Mesenteric fat pad (tissue), 1 donor: ENCODE measurements at regions not wholly inside any gene's neighbourhood (a gene's known extent, or its start where the extent isn't known, plus 50 kb on each side); places are given as distances from the start of the nearest gene placed in this dataset.

Experiments
- DNase-seq: peaks from one replicate; pipeline ENCODE4 v3.0.0-alpha.2; 2020; ENCODE audit warnings: low spot score
- donor health status: DM: yes; HTN: yes; CAD: no.

DNA sequence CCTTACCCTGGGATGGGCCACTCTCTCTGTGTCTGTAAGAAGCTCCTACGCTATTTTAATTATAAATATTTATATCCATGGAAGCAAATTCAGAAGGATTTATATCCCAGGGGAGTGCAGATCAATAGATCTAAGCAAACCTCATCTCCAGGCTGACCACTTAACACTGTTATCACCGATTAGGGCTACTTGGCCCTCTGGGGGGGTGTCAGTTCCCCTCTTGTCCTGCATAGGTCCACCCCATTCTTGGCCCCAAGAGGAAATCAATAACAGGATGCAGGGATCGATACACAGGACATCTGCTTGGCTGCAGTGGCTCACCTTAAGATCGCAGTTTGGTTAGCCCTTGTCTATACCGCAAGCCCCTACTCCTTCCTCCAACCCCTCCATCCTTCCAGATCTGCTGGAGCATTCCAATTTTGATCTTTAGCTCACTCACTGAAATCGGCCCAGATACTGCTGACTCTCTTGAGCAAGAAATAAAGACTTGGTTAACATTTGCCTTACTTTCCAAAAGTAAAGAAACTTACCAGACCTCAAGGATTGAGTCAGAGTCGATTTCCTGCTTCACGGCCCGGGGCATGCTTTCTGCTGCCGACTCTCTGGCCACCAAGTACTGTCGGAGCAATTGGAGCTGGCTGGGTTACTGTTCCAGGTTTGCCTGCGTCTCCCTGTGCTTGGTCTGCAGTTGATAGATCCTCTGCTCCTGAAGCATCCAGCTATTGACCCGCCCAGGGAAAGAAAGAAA, 112.3 kb upstream of the PMFBP1 start:
- no peak for DNase-seq

DNA sequence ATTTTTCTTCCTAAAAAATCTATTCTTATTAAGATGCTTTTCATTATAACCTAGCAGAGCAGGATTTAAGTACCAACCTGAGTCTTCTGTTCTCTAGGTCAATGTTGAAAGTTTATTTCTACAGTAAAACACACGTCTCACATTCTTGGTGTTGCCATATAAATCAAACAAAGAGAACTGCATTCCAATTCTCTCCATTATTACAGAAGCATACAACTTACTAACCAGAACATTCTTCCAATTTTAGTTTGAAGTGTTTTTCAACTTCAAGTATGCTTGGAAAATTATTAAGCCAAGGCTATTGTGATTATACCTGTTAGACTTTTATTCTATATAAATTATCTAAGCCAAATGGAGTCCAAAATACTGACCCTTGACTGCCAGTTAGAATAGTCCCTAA, 110.4 kb upstream of the PMFBP1 start:
- no peak for DNase-seq

DNA sequence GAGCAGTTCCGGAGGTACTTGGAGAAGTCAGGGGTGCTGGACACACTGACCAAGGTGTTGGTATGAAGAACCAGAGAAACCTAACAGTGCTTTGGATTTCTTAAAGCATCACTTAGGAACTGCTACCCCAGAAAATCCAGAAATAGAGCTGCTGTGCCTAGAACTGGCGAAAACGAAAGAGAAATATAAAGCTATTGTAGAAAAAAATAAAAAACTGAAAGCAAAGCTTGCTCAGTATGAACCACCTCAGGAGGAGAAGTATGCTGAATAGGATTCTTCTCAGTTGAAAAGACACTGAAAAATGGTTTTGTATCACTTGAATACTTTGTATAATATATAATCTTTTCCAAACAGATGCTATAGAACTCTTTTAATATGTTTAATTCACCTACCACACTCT, 106.3 kb upstream of the PMFBP1 start:
- DNase-seq, result no peak

DNA sequence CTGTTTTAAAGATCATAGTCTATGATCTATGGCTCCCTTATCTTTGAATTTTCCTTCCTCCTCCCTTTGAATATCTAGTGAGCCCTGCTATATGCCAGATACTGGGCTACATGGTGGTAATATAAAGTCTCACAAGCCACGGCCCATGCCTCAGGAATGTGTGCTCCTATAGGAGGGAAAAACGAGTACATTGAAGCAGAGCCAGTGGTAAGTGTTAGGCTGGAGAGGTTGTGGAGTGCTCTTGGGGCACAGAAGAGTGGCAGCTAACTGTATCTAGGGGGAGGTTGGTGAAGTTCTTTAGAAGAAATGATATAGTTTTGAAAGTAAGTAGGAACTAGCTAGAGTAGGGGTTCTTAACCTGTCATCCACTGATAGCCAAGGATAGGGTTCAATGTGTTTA, 105.8 kb upstream of the PMFBP1 start:
- DNase-seq, result no peak

DNA sequence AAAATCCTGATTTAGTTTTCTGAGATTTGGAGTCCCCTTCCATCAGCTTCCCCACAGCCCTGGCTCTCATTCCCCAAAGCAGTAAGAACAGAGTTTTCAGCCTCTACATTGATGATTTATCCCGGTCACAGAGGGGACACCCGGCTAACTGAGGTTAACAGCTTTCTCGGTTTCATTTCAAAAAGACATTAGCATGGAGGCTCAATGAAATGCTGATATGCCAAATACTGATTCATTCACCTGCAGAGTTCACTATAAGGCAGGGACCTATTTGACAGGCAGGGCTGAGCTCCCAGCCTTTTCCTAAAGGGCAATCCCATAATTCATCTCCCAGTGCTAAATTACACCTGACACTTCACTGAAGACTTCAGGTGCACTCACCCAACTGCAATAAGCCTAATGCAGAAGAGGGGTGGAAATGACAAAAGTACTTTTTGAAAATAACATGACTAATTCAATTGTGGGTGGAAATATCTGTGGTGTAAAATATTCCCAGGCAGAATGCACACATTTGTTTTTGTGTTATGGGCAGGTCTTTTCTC, 99.8 kb upstream of the PMFBP1 start:
- DNase-seq, result no peak

DNA sequence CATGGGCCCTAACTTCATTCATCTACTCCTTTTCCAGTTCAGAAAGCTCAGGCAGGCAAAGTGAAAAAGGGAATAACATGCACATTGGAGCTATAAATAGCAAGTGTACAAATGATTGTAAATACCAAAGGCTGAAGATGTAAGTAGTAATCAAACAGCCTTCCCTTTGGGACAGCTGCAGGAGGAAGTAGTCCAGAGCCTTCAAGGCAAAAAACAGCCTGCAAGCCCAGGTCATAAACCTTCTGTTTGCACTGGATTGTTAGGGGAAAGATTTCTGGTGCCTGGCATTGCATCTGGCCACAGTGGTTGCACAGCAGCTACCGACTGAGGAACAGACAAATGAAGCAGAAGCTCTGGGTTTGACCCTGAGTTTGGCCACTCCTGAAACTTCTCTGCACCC, 98.6 kb upstream of the PMFBP1 start:
- DNase-seq, result no peak

DNA sequence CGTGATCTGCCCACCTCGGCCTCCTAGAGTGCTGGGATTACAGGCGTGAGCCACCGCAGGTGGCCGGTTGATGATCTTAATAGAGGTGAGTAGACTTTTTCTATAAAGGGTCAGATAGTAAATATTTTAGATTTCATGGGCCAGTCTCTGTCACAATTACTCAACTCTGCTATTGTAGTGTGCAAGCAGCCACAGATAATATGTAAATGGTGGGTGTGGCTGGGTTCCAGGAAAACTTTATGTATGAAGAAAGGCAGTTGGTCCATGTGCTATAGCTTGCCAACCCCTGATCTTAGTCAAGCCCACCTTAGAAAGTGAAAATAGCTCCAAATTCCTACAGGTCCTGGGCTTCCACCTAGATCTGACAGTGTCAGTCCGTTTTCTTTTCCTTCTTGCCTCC, 94.9 kb upstream of the PMFBP1 start:
- no peak for DNase-seq

DNA sequence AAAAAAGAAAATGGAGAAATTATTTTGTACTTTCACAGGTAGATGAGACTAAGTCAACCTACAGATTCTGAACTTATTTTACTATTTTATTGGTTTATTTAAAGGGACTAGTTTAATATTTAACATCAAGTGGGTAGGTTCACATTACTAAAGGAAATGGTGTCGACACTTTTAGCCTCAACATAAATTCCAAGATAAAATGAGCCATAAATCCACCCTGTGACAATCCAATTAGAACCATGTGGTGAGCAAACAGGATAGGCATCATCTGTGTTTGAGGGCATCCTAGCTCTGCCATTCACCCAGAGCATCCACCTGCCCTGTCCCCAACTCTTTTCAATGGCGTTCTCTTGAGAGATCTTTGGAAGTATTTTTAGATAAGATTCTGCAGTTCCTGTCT, 92.8 kb upstream of the PMFBP1 start:
- no peak for DNase-seq

DNA sequence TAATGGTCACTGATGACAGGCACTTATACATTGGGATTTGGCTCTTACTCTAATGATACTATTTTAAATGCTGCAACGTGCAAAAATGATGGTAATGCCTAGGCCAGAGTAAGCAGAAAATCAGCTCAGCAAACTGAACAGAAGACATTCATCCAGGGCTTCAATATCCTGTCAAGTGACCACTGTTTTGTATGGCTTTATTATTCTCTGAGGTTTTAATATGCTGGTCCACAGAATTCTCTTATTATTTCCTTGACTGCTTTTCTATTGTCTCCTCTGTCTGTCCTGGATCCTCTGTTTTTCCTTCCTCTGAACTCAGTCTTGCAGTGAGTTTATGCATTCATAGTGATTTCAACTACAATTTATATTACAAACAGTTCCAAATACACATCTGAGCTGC, 90.8 kb upstream of the PMFBP1 start:
- no peak for DNase-seq

DNA sequence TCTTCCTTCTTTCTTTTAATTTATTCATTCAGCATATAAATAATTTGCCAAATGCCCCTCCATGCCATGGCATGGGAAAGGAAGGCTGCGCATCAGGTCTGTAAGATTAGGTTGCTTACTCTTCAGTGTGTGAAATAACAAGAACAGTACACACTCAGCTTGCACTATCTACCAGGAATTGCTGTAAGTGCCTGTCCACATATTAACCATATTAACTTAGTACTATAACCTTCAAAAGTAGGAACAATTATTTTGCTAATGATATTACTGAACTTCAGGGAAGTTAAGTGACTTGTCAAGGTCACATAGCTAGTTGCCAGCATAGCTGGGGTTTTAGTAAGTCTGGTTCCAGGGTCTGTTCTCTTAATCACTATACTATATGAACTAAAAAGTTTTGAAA, 89.2 kb upstream of the PMFBP1 start:
- no peak for DNase-seq

DNA sequence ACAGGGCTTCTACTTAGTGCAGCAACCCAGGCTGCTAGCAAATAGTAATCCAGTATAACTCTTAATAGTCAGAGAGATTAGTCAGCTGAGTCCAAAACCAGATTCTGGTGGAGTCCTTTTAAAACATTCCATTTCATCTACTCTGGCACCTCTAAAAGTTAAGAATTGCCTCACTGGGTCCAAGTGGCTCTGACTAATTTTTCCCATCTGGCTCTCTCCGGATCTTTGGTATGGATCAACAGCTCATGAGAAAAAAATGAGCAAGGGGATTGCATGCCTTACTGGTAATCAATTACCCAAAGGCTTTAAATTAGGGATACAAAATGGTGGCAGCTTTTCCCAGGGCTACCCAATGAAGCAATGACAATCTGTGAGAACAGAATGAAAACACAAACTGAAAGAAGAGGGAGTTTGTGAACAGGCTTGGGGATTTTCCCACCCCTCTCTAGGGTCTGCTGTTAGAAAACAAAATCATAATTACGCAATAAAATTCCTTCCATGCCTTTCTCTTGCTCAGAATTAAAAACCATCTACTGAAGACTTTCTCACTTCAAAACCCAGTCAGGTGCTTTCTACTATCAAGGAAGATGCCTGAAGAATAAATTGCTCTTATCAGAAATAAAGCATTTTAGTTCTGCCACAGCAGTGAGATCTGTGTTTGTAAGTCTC, 84.6 kb upstream of the PMFBP1 start:
- no peak for DNase-seq

DNA sequence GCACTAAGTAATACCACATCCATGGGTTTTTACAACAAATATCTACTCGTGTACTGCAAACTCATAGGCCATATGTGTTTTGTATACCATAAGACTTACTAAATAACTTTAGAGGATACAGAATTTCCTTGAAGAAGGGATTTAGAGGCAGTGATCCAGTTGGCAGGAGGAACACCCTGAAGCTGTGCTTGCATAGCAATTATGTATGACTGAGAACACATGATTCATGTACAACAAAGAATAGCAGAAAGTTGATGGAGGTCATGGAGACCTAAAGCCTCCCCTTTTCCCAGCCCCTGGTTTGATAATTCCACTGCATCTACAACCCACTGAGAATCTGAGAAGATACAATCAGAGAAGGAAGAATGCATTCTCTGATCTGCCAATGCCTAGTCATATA, 83.8 kb upstream of the PMFBP1 start:
- DNase-seq, result no peak

DNA sequence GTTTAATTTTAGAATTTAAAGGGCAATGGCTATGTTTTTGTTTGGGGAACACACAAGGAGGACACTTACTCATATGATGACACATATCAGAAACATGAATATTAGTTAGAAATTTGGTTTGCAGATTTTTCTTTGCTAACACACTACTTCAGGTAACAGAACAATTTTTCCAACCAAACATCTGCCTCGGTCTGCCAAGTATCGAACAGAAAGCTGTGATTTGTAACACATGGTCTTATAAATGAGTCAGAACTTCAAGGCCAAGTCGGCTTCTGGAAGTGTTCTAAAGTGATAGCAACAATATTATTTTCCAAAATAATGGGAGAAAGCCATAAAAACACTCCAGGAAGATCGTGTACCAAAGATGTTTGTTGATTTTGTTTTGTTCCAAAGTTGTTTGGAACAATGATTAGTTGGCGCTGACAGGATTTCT, 75.9 kb upstream of the PMFBP1 start:
- DNase-seq, result no peak

DNA sequence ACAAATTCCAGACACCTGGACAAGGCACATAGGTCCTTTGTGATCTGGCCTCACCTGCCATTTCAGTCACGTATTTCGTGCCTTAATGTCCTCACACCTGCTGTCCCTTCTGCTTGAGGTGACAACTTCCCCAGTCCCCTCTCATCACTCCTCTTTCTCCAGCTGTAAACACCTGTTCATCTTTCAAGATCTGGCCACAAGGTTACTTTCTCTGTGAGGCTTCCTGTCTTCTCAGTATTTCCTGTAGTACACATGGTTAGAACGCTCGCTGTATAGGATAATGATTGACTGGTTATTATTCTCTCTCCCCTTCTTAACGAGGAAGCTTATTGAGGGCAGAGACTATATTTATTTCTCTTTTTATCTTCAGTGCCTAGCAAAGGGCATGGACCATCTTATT, 74.5 kb upstream of the PMFBP1 start:
- no peak for DNase-seq

DNA sequence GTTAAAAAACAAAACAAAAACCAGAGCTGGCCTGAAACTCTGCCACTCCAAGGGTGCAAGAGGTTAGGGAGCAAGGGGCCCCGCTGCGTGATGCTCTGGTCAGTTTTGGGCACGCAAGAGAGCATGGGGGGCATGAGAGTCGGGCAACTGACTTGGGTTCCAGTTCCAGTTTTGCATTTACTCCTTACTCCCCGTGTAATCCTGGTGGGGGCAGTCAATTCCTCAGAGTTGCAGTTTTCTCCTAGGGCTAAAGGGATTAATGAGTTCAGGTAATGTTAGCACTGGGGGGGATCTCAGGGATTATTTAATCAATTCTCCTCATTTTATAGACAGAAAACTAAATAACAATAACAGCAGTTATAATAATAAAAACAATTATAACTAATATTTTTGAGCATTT, 72.9 kb upstream of the PMFBP1 start:
- DNase-seq, result no peak

DNA sequence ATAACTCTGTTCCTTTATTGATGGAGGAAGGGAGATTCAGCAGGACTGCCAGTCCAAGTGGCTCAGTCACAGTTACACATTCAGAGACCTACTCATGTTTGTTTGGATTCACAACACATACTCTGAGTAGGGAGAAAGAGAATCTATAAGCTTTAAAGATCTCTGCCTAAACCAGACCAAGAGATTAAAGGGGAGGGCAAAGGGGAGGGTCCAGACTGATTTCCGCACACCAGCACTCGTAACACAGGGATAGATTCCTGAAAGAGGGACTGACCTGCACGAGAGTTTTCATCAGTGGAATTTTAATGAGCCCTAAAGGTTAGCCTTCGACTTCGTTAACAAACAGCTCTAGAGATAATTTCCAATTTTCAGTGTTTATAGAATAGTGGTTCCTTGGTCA, 71.7 kb upstream of the PMFBP1 start:
- DNase-seq, result no peak

DNA sequence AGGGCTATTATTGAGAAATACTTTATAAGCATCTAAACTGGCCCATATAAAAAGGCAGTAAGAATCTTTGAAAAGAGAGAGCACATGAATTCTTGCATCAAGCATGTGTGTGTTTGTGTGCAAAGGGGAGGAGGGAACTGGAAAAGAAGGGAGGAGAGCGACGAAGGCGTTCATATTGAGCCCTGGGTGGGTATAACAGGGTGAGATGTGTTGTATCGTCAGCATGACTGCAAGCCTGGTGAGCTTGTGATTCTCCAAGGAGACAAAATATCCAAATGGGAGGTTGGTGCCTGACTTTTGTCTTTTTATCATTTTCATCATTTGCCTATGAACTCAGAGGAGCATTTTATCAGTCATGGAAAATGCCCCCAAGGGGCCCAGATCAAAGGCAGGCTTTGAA, 70.8 kb upstream of the PMFBP1 start:
- no peak for DNase-seq

DNA sequence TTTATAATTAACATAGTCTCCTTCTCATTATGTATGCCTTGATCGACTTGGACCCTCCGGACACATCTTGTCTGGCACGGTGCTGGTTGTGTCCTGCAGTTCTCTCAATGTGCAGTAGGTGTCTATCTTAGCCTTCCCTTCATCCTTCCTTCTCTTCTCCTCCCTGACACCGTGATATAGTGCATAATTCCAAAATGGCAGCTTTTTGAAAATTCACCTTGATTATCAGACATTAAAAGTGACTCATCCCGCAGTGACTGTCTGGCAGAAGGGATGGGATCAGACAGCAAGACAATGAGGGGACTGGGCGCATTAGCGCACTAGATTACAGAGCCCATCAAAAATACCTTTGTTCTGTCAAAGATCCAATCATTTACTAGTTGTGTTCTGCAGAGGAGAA, 70.0 kb upstream of the PMFBP1 start:
- DNase-seq, result no peak

DNA sequence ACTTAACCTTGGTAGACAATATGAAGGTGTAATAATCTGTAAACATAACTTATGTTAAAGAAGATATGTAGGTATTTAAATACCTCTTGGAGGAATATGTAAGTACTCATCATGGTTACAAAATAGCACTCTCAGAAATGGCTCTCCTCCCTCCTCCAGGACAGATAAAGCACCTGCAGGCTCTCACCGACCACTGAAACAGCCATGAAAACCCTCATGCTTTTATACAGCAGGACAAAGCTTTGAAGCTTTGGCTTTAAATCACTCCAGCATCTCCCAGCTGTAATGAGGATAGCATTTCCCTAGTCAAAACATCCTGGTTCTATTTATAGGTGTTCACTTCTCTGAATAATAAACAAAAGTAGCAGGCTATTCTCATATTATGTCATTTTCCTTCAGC, 69.1 kb upstream of the PMFBP1 start:
- DNase-seq, result no peak

DNA sequence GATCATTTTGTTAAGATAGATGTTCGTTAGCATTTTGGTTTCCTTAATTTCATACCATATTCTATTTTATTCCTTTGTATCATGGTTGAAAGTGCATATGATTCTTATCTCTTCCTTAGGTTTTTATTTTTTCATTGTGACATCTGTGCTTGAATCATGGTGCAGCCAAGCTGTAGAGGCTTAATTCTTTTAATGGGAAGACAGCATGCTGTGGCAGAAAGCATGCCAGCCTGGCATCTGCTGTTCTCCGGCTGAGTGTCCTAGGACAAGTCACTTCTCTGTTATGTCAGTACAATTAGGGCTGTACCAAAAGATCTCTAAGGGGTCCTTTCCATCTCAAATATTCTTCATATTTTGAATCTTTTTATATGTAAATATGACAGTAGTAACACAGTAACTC, 68.5 kb upstream of the PMFBP1 start:
- DNase-seq, result no peak

DNA sequence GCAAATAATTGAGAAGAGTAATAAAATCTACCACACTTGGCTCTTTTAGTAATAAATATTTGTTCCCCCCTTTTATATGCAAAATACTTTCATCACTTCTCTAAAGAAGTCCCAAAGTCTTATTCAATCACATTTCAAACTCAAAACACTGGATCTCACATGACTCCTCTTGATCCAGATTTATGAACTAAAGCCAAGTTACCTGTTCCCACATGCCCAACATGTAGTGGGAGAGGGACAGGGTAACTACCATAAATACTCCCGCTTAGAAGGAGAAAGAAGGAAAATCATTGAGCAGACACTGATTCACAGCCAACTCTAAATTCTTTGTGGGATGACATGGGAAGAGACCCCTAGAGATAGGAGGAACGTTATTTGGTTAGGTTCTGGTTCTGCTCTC, 64.9 kb upstream of the PMFBP1 start:
- no peak for DNase-seq

DNA sequence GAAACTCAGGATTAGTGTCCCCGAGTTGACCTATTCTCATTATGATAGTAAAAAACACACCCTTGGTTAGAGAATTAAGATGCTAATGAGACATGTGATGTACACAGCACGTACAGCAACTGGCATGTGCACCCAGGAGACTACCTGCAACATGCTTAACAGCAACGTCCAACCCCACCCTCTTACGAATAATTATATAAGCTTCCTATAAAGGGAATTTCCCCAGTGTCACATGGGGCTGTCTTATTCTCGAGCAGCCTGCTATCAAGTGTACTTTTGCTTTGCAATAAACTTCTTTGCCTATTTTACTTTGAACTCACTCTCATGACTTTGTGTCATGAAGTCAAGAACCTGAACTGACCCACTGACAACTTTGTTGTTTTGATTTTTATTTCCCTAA, 62.4 kb upstream of the PMFBP1 start:
- no peak for DNase-seq

DNA sequence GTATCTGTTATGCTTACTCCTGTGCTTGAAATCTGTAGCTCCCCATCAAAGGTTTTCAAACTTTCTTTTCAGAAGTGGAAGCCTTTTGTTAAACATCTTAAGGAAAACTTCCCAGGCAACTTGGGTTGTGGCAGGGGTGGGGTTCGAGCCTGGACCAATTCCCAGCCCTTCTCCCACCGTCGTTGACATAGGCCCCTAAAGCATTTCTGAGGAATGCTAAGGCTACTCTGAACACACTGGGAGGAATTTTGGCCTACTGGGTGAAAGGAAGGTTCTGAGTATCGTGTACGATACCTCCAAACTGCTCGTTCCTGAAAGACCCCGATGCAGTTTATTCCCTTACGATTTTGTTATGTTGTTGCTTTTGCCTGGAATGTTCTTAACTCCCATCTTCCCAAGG, 56.1 kb upstream of the PMFBP1 start:
- no peak for DNase-seq
